SW 1271 (cell line): ENCODE measurements at regions not wholly inside any gene's neighbourhood (a gene's known extent, or its start where the extent isn't known, plus 50 kb on each side); places are given as distances from the start of the nearest gene placed in this dataset.
A peak's percentile ranks its signal among the peaks of the same experiment; 100 is the strongest.

Experiments used
- DNase-seq, 2 experiments: peaks; one replicate each; lab custom pipeline; 2025; lab: John Stamatoyannopoulos, UW

- DNase-seq = no peak
Measured at GRCh38 chr13:68292601-68293000, 1062.5 kb upstream of the PCDH9 start.

- DNase-seq = no peak
Measured at GRCh38 chr13:68291595-68291994, 1061.5 kb upstream of the PCDH9 start.

- DNase-seq = no peak
Measured at GRCh38 chr13:68275758-68276157, 1045.6 kb upstream of the PCDH9 start.

- no peak for DNase-seq
Measured at GRCh38 chr13:68272652-68273051, 1042.5 kb upstream of the PCDH9 start.

- DNase-seq = no peak
Measured at GRCh38 chr13:68264692-68265091, 1034.6 kb upstream of the PCDH9 start.

- DNase-seq = peak in 1 of 2 experiments; percentile 1
Measured at GRCh38 chr13:68261105-68261504, 1031.0 kb upstream of the PCDH9 start.

GRCh38 chr13:68257111-68257842 is 1027.1 kb upstream of the PCDH9 start:
- DNase-seq = peak in 1 of 2 experiments; percentile 0

- no peak for DNase-seq
Measured at GRCh38 chr13:68254151-68254550, 1024.0 kb upstream of the PCDH9 start.

GRCh38 chr13:68234274-68234673 is 1004.1 kb upstream of the PCDH9 start:
- DNase-seq = peak in 1 of 2 experiments; percentile 7

- DNase-seq = no peak
Measured at GRCh38 chr13:68232351-68233130, 1002.4 kb upstream of the PCDH9 start.

- no peak for DNase-seq
Measured at GRCh38 chr13:68214691-68215415, 984.7 kb upstream of the PCDH9 start.

- DNase-seq = no peak
Measured at GRCh38 chr13:68199271-68199670, 969.1 kb upstream of the PCDH9 start.

- peak in 1 of 2 experiments; percentile 51 for DNase-seq
Measured at GRCh38 chr13:68190818-68191217, 960.7 kb upstream of the PCDH9 start.

- no peak for DNase-seq
Measured at GRCh38 chr13:68185444-68186141, 955.5 kb upstream of the PCDH9 start.

GRCh38 chr13:68176475-68176874 is 946.3 kb upstream of the PCDH9 start:
- peak in 1 of 2 experiments; percentile 76 for DNase-seq

GRCh38 chr13:68174893-68175292 is 944.8 kb upstream of the PCDH9 start:
- DNase-seq = no peak

GRCh38 chr13:68173111-68173510 is 943.0 kb upstream of the PCDH9 start:
- no peak for DNase-seq

- DNase-seq = no peak
Measured at GRCh38 chr13:68170961-68171360, 940.8 kb upstream of the PCDH9 start.

- DNase-seq = no peak
Measured at GRCh38 chr13:68168448-68168847, 938.3 kb upstream of the PCDH9 start.

GRCh38 chr13:68160466-68160865 is 930.3 kb upstream of the PCDH9 start:
- no peak for DNase-seq

GRCh38 chr13:68152414-68152813 is 922.3 kb upstream of the PCDH9 start:
- no peak for DNase-seq

GRCh38 chr13:68145852-68146251 is 915.7 kb upstream of the PCDH9 start:
- DNase-seq = no peak
